ENCODE measurements at regions not wholly inside any gene's neighbourhood (a gene's known extent, or its start where the extent isn't known, plus 50 kb on each side); places are given as distances from the start of the nearest gene placed in this dataset.

DNA sequence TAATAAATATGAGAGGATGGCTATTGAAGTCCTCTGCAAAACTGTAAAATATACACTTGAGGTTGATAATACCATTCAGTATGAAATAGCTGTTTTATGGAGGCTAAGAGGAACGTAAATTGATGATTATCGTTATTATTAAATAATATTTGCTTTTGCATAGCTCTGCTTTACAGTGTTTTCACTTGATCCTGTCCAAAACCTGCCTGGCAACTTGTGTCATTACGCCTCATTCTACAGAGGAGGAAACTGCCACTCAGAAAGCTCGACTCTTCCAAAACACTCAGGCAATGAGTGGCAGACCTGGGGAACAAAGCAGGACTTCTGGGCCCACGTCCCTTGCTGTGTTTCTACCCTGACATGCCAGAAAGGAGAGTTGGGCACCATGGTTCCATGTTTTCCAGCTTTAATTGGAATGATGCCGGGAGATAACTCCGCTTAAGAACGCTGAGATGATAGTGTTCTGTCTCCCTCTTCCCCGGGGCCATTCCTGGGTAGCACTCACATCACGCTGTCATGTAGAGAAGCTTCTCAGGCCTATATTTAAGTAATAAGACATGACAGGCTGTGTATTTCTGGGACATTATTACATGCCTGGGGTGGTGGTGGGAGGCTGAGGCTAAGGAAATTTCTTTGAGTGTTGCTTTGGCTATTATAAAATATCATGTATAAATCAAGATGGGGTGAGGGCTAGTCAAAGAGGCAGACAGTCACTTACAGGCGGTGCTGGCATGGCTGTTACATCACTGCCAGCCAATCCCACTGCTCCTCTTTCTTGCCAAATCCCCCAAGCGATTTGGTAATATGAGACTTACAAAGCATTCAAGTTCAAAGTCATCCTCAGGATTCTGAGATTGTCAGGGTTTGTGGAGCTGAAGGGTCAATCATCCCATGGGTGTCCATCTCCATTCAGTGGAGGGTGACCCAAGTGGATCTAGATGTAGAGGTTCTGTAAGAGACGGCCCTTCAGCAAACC lies 501.7 kb downstream of the INSC start:
- no peak for TF ChIP-seq POLR2A (IDR thresholded peaks at IDR 0.05; ENCODE audit: low read depth, low read length)
- no peak for TF ChIP-seq POLR2AphosphoS5 (IDR thresholded peaks at IDR 0.05; ENCODE audit: low read depth, low read length)
- no peak for TF ChIP-seq SPI1 (IDR thresholded peaks at IDR 0.05; ENCODE audit: low read depth, low read length)
